GM23338 (cell line): ENCODE measurements at regions not wholly inside any gene's neighbourhood (a gene's known extent, or its start where the extent isn't known, plus 50 kb on each side); places are given as distances from the start of the nearest gene placed in this dataset.

Experiments
- ATAC-seq: fragments of 200-7000 bp; cut with Tn5 transposase; 3 replicates; pipeline ENCODE4 v1.9.1; 2020
- DNase-seq: peaks from one replicate; pipeline ENCODE4 v3.0.0-alpha.2; 2015; ENCODE audit warnings: low spot score
- H2AFZ ChIP-seq: fragments of 200-600 bp; sonication (generic); 2 replicates; pipeline ENCODE4 v1.8.0; 2016; ENCODE audit warnings: antibody characterized with exemption, mild to moderate bottlenecking, moderate library complexity
- H3F3A ChIP-seq: fragments of 200-600 bp; sonication (generic); replicated peaks from 2 replicates; pipeline ENCODE4 v1.8.0; 2017; ENCODE audit warnings: antibody characterized with exemption, mixed run types, low read depth
- H3K27ac ChIP-seq: fragments of 200-600 bp; sonication (generic); 2 replicates; pipeline ENCODE4 v1.6.1; 2016; ENCODE audit warnings: low read depth
- H3K27me3 ChIP-seq: fragments of 200-600 bp; sonication (generic); 2 replicates; pipeline ENCODE4 v1.8.0; 2016; ENCODE audit warnings: mild to moderate bottlenecking, mixed run types, moderate library complexity; ENCODE audit not compliant: insufficient read depth
- H3K36me3 ChIP-seq: fragments of 200-600 bp; sonication (generic); 2 replicates; pipeline ENCODE4 v1.8.0; 2016; ENCODE audit warnings: mild to moderate bottlenecking; ENCODE audit not compliant: insufficient read depth
- H3K4me1 ChIP-seq: fragments of 200-600 bp; sonication (generic); 2 replicates; pipeline ENCODE4 v1.8.0; 2016; ENCODE audit warnings: mild to moderate bottlenecking, moderate library complexity; ENCODE audit not compliant: insufficient read depth
- H3K4me2 ChIP-seq: fragments of 200-600 bp; sonication (generic); 2 replicates; pipeline ENCODE4 v1.7.1; 2017; ENCODE audit warnings: mixed run types
- H3K4me3 ChIP-seq: fragments of 200-600 bp; sonication (generic); 2 replicates; pipeline ENCODE4 v1.6.1; 2016; ENCODE audit warnings: mixed run types
- H3K79me2 ChIP-seq: fragments of 200-600 bp; sonication (generic); replicated peaks from 2 replicates; pipeline ENCODE4 v1.8.0; 2017; ENCODE audit warnings: mild to moderate bottlenecking; ENCODE audit not compliant: insufficient read depth
- H3K9me2 ChIP-seq: fragments of 200-600 bp; sonication (generic); 2 replicates; pipeline ENCODE4 v1.8.0; 2017; ENCODE audit not compliant: insufficient read depth
- H4K20me1 ChIP-seq: fragments of 200-600 bp; sonication (generic); replicated peaks from 2 replicates; pipeline ENCODE4 v1.8.0; 2017; ENCODE audit warnings: mild to moderate bottlenecking; ENCODE audit not compliant: insufficient read depth
- H3K27ac Mint-ChIP-seq: 2 replicates; pipeline ENCODE4 v1.8.0; 2020; ENCODE audit warnings: inconsistent platforms, mild to moderate bottlenecking, moderate library complexity, mixed read lengths
- H3K27me3 Mint-ChIP-seq: 3 replicates; pipeline ENCODE4 v1.8.0; 2022; ENCODE audit warnings: low read depth, mild to moderate bottlenecking, moderate library complexity, mixed read lengths, inconsistent platforms; ENCODE audit not compliant: insufficient read depth, poor library complexity
- H3K36me3 Mint-ChIP-seq: 3 replicates; pipeline ENCODE4 v1.8.0; 2021; ENCODE audit warnings: low read depth, mild to moderate bottlenecking, inconsistent platforms, moderate library complexity, mixed read lengths
- H3K4me1 Mint-ChIP-seq: 3 replicates; pipeline ENCODE4 v1.8.0; 2020; ENCODE audit warnings: mild to moderate bottlenecking, inconsistent platforms, mixed read lengths
- H3K4me3 Mint-ChIP-seq: 3 replicates; pipeline ENCODE4 v1.8.0; 2021; ENCODE audit warnings: moderate library complexity, mild to moderate bottlenecking, inconsistent platforms, mixed read lengths
- H3K9me3 Mint-ChIP-seq: 3 replicates; pipeline ENCODE4 v1.8.0; 2020; ENCODE audit warnings: moderate library complexity, mild to moderate bottlenecking, inconsistent platforms, mixed read lengths
- CTCF ChIP-seq, 2 experiments: fragments of 200-600 bp in 1 of 2; sonication (generic) in 1 of 2; conservative IDR thresholded peaks; 2 replicates each; pipeline versions ENCODE4 v1.5.1 to v1.6.1; 2016 to 2017; ENCODE audit warnings: antibody characterized with exemption in 2 of 2, low read depth in 2 of 2, mild to moderate bottlenecking in 2 of 2, moderate library complexity in 1 of 2
- ETS1 ChIP-seq: IDR thresholded peaks from 2 replicates; pipeline ENCODE4 v1.6.1; 2016; ENCODE audit warnings: antibody characterized with exemption
- EZH2 ChIP-seq: fragments of 200-600 bp; sonication (generic); IDR thresholded peaks from one replicate; pipeline ENCODE4 v1.8.0; 2017; ENCODE audit warnings: antibody characterized with exemption, mild to moderate bottlenecking, low read depth; ENCODE audit not compliant: unreplicated experiment
- EZH2phosphoT487 ChIP-seq: fragments of 200-600 bp; sonication (generic); IDR thresholded peaks from one replicate; pipeline ENCODE4 v1.8.1; 2018; ENCODE audit warnings: antibody characterized with exemption; ENCODE audit not compliant: unreplicated experiment
- JUNB ChIP-seq: IDR thresholded peaks from one replicate; pipeline ENCODE4 v1.6.1; 2016; ENCODE audit warnings: antibody characterized with exemption; ENCODE audit not compliant: unreplicated experiment
- NANOG ChIP-seq: IDR thresholded peaks from 2 replicates; pipeline ENCODE4 v1.6.1; 2016; ENCODE audit warnings: antibody characterized with exemption, borderline replicate concordance
- POLR2AphosphoS5 ChIP-seq: IDR thresholded peaks from 2 replicates; pipeline ENCODE4 v1.6.1; 2016; ENCODE audit warnings: antibody characterized with exemption, low read depth
- REST ChIP-seq: IDR thresholded peaks from one replicate; pipeline ENCODE4 v1.6.1; 2018; ENCODE audit warnings: antibody characterized with exemption; ENCODE audit not compliant: unreplicated experiment
- ZNF114 ChIP-seq: fragments of 250-450 bp; sonication (Bioruptor Pico); IDR thresholded peaks from 2 replicates; pipeline ENCODE4 v1.5.0; 2020; ENCODE audit warnings: mild to moderate bottlenecking, moderate library complexity
- ZNF331 ChIP-seq: fragments of 250-450 bp; sonication (Bioruptor Pico); IDR thresholded peaks from 2 replicates; pipeline ENCODE4 v1.5.0; 2020; ENCODE audit warnings: low read depth, mild to moderate bottlenecking, moderate library complexity

GRCh38 chr10:91040343-91040742 lies 119.5 kb upstream of the ANKRD1 start:
- DNase-seq (no peak), ATAC-seq (no peak)
- no peak overlapping the region for H3K4me3 ChIP-seq
- no peak overlapping the region for H3K27ac Mint-ChIP-seq
- H3K27me3 ChIP-seq = no peaks in the 10 kb centered on the region
- H3K27me3 Mint-ChIP-seq = peaks cover 2% of the 10 kb centered on the region
- H3K9me2 ChIP-seq = no peaks in the 10 kb centered on the region; the same call in 1 of the 2 replicates
- no peak overlapping the region for H3K27ac ChIP-seq
- H3K36me3 Mint-ChIP-seq = no peaks in the 10 kb centered on the region
- no peak overlapping the region for H3K4me3 Mint-ChIP-seq
- TF ChIP-seq ETS1 (no peak), CTCF (conservative IDR thresholded peaks at IDR 0.05; ENCODE audit: low read depth in 2 of 2) (no peak), JUNB (no peak), EZH2 (no peak), REST (no peak), POLR2AphosphoS5 (no peak), EZH2phosphoT487 (no peak), ZNF114 (no peak)
- no peaks in the 10 kb centered on the region for H3K36me3 ChIP-seq
- H3K9me3 Mint-ChIP-seq = no peaks in the 10 kb centered on the region
- H4K20me1 ChIP-seq = no peaks in the 10 kb centered on the region
- no peaks in the 10 kb centered on the region for H3K79me2 ChIP-seq
- H3K4me1 ChIP-seq = peaks cover 13% of the 10 kb centered on the region; the same call in 1 of the 2 replicates
- no peak overlapping the region for H2AFZ ChIP-seq
- H3K4me2 ChIP-seq = no peak overlapping the region
- no peaks in the 10 kb centered on the region for H3F3A ChIP-seq
- H3K4me1 Mint-ChIP-seq = peaks cover under 1% of the 10 kb centered on the region; the same call in 2 of the 3 replicates

- H3K4me3 ChIP-seq = no peak overlapping the region
- DNase-seq (no peak), ATAC-seq (no peak)
- H3K4me3 Mint-ChIP-seq = no peak overlapping the region
- no peaks in the 10 kb centered on the region for H3K36me3 Mint-ChIP-seq
- no peaks in the 10 kb centered on the region for H3F3A ChIP-seq
- H3K27ac Mint-ChIP-seq = no peak overlapping the region
- H3K4me2 ChIP-seq = no peak overlapping the region
- no peak overlapping the region for H3K27ac ChIP-seq
- no peaks in the 10 kb centered on the region for H3K27me3 Mint-ChIP-seq
- no peak overlapping the region for H2AFZ ChIP-seq
- no peaks in the 10 kb centered on the region for H3K27me3 ChIP-seq
- H3K4me1 Mint-ChIP-seq = 0 out of 3 replicates have a peak, but pooled peaks cover 3% of the 10 kb centered on the region
- no peaks in the 10 kb centered on the region for H3K9me3 Mint-ChIP-seq
- no peaks in the 10 kb centered on the region for H3K9me2 ChIP-seq
- no peaks in the 10 kb centered on the region for H3K79me2 ChIP-seq
- H3K4me1 ChIP-seq = no peaks in the 10 kb centered on the region
- H3K36me3 ChIP-seq = no peaks in the 10 kb centered on the region
- H4K20me1 ChIP-seq = no peaks in the 10 kb centered on the region; the same call in 1 of the 2 replicates
- TF ChIP-seq EZH2phosphoT487 (no peak), ZNF331 (no peak), NANOG (no peak), POLR2AphosphoS5 (no peak)
Observed at GRCh38 chr10:91042069-91042468, 121.2 kb upstream of the ANKRD1 start.
